GM12878 (cell line): ENCODE measurements at regions not wholly inside any gene's neighbourhood (a gene's known extent, or its start where the extent isn't known, plus 50 kb on each side); places are given as distances from the start of the nearest gene placed in this dataset.

Source experiments
- BMI1 ChIP-seq: fragments of 450-650 bp; IDR thresholded peaks from 2 replicates; pipeline ENCODE4 v1.6.1; 2016; ENCODE audit warnings: mild to moderate bottlenecking, moderate library complexity, borderline replicate concordance
- CHD2 ChIP-seq: IDR thresholded peaks from 2 replicates; pipeline ENCODE4 v1.6.1; 2011; ENCODE audit warnings: low read depth, low read length, improper control_type of control experiment, borderline replicate concordance
- CTCF ChIP-seq, 3 experiments: IDR thresholded peaks in 2 of 3; conservative IDR thresholded peaks in 1 of 3; 2 replicates each; pipeline ENCODE4 v1.5.1; 2011; ENCODE audit warnings: low read depth in 3 of 3, low read length in 3 of 3, mild to moderate bottlenecking in 3 of 3, control low read depth in 2 of 3, moderate library complexity in 2 of 3, inconsistent platforms in 1 of 3, mixed read lengths in 1 of 3; ENCODE audit not compliant: control insufficient read depth in 2 of 3, insufficient read depth in 1 of 3; ENCODE audit errors: extremely low read depth in 1 of 3
- ZNF687 ChIP-seq: fragments of 450-650 bp; IDR thresholded peaks from 2 replicates; pipeline ENCODE4 v1.6.1; 2017; ENCODE audit warnings: mild to moderate bottlenecking, moderate library complexity

- TF ChIP-seq CTCF (IDR thresholded peaks at IDR 0.05 in 2 of 3, conservative IDR thresholded peaks at IDR 0.05 in 1 of 3; ENCODE audit: control insufficient read depth in 2 of 3, extremely low read depth in 1 of 3, insufficient read depth in 1 of 3, low read depth in 3 of 3, low read length in 3 of 3) (no peak), CHD2 (no peak), BMI1 (no peak), ZNF687 (no peak)
These were observed 93.1 kb upstream of the HABP2 start for GRCh38 chr10:113459626-113460280.
